ENCODE measurements at regions not wholly inside any gene's neighbourhood (a gene's known extent, or its start where the extent isn't known, plus 50 kb on each side); places are given as distances from the start of the nearest gene placed in this dataset.

GRCh38 chr20:54339093-54339492, 131.2 kb downstream of the PFDN4 start:
- TF ChIP-seq CTCF (IDR thresholded peaks at IDR 0.05) (no peak), EZH2 (IDR thresholded peaks at IDR 0.05) (no peak), EZH2phosphoT487 (IDR thresholded peaks at IDR 0.05) (no peak)
